ENCODE measurements at regions not wholly inside any gene's neighbourhood (a gene's known extent, or its start where the extent isn't known, plus 50 kb on each side); places are given as distances from the start of the nearest gene placed in this dataset.
"Not testable (repeated sequence)": the region's sequence is repeated elsewhere in the genome, so short reads cannot be mapped to it uniquely, and the experiment has no call there.

DNA sequence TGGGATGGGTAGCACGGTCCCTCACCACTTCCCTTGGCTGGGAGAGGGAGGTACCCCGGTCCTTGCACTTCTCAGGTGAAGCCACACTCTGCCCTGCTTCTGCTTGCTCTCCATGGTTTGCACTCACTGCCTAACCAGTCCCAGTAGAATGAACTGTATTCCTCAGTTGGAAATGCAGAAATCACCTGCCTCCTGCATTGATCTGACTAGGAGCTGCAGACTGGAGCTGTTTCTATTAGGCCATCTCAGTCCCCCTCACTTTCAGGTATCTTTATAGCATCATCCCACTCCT, 264.9 kb downstream of the ZWINT start:
- Mint-ChIP-seq H3K27ac (no peak overlapping the region), H3K36me3 (ENCODE audit: insufficient read depth) (no peaks in the 10 kb centered on the region), H3K4me3 (ENCODE audit: low read depth) (no peak overlapping the region), H3K9me3 (ENCODE audit: low read depth) (peaks cover 19% of the 10 kb centered on the region), H3K4me1 (ENCODE audit: low read depth) (no peaks in the 10 kb centered on the region), H3K27me3 (no peaks in the 10 kb centered on the region)
- DNase-seq (ENCODE audit: low spot score, unreplicated experiment) = no peak
- TF ChIP-seq, protein P1, sequence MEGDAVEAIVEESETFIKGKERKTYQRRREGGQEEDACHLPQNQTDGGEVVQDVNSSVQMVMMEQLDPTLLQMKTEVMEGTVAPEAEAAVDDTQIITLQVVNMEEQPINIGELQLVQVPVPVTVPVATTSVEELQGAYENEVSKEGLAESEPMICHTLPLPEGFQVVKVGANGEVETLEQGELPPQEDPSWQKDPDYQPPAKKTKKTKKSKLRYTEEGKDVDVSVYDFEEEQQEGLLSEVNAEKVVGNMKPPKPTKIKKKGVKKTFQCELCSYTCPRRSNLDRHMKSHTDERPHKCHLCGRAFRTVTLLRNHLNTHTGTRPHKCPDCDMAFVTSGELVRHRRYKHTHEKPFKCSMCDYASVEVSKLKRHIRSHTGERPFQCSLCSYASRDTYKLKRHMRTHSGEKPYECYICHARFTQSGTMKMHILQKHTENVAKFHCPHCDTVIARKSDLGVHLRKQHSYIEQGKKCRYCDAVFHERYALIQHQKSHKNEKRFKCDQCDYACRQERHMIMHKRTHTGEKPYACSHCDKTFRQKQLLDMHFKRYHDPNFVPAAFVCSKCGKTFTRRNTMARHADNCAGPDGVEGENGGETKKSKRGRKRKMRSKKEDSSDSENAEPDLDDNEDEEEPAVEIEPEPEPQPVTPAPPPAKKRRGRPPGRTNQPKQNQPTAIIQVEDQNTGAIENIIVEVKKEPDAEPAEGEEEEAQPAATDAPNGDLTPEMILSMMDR (IDR thresholded peaks at IDR 0.05; ENCODE audit: unreplicated experiment) = no peak

DNA sequence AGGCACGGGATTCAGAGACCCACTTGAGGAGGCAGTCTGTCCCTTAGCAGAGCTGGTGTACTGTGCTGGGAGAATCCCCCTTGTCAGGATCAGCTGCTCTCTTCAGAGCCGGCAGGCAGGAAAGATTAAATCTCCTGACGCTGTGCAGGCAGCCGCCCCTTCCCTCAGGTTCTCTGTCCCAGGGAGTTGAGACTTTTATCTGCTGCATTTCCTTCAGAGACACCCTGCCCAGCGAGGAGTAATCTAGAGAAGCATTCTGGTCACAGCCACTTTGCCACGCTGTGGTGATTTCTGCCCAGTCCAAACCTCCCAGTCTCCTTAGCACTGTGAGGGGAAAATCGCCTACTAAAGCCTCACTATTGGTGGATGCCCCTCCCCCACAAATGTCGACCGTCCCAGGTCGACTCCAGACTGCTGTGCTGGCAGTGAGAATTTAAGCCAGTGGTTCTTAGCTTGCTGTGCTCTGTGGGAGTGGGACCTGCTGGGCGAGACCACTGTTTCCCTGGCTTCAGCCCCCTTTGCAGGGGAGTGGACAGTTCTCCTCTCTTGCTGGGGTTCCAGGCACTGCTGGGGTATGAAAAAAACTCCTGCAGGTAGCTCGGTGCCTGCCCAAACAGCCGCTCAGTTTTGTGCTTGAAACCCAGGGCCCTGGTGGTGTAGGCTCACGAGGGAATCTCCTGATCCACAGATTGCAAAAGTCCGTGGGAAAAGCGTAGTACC, 265.4 kb downstream of the ZWINT start:
- TF ChIP-seq, protein P1 (IDR thresholded peaks at IDR 0.05; ENCODE audit: unreplicated experiment) = no peak
- Mint-ChIP-seq H3K36me3 (ENCODE audit: insufficient read depth) (no peaks in the 10 kb centered on the region), H3K4me3 (ENCODE audit: low read depth) (peak overlapping the region; percentile 20), H3K27me3 (no peaks in the 10 kb centered on the region), H3K4me1 (ENCODE audit: low read depth) (no peaks in the 10 kb centered on the region), H3K9me3 (ENCODE audit: low read depth) (peaks cover 20% of the 10 kb centered on the region), H3K27ac (no peak overlapping the region)
- DNase-seq (ENCODE audit: low spot score, unreplicated experiment) = no peak

DNA sequence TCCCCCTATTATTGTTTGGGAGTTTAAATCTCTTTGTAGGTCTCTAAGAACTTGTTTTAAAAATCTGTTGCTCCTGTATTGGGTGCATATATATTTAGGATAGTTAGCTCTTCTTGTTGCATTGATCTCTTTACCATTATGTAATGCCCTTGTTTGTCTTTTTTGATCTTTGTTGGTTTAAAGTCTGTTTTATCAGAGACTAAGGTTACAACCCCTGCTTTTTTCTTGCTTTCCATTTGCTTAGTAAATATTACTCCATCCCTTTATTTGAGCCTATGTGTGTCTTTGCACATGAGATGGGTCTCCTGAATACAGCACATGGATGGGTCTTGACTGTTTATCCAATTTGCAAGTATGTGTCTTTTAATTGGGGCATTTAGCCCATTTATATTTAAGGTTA, 267.4 kb downstream of the ZWINT start:
- not testable (repeated sequence) for H3K27me3 Mint-ChIP-seq; H3K4me3 Mint-ChIP-seq (ENCODE audit: low read depth); H3K27ac Mint-ChIP-seq; H3K36me3 Mint-ChIP-seq (ENCODE audit: insufficient read depth); H3K4me1 Mint-ChIP-seq (ENCODE audit: low read depth); DNase-seq (ENCODE audit: low spot score, unreplicated experiment)
- peaks cover 33% of the 10 kb centered on the region for H3K9me3 Mint-ChIP-seq (ENCODE audit: low read depth)

DNA sequence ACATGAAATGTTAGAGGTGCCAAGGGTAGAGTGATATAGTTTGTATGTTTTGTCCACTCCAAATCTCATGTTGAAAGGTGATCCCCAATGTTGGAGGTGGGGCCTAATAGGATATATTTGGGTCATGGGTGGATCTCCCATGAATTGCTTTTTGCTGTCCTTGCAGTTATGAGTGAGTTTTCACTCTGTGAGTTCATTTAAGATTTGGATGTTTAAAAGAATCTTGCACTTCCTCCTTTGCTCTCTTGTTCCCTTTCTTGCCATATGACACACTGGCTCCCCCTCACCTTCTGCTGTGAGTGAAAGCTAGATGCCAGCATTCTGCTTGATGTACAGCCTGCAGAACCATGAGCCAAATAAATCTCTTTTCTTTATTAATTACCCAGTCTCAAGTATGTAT, 269.2 kb downstream of the ZWINT start:
- Mint-ChIP-seq H3K36me3 (ENCODE audit: insufficient read depth) (peaks cover 2% of the 10 kb centered on the region), H3K27me3 (no peaks in the 10 kb centered on the region), H3K4me3 (ENCODE audit: low read depth) (no peak overlapping the region), H3K27ac (no peak overlapping the region), H3K4me1 (ENCODE audit: low read depth) (no peaks in the 10 kb centered on the region), H3K9me3 (ENCODE audit: low read depth) (peaks cover 33% of the 10 kb centered on the region)
- no peak for DNase-seq (ENCODE audit: low spot score, unreplicated experiment)
- TF ChIP-seq, protein P1 (IDR thresholded peaks at IDR 0.05; ENCODE audit: unreplicated experiment) = no peak

DNA sequence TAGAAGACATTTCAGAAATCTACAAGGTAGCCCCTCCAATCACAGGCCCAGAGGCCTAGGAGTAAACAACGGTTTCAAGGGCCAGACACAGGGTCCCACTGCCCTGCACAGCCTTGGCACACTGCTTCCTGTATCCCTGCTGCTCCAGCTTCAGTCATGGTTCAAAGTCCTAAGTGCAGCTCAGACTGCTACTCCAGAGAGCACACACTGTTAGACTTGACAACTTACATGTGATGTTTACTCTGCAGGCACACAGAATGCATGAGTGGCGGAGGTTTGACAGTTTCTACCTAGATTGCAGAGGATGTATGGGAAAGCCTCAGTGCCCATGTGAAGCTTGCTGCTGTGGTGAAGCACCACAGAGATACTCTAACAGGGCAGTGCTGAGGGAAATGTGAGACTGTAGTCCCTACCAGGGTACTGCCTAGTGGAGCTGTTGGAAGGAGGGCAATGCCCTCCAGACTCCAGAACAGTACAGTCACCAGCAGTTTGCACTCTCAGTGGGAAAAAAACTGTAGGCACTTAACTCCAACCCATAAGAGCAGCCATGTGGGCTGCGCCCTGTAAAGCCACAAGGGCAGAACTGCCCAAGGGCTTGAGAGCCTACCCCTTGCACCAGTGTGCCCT, 270.0 kb downstream of the ZWINT start:
- H3K4me1 Mint-ChIP-seq (ENCODE audit: low read depth) = no peaks in the 10 kb centered on the region

More for the DNA sequence above, 270.0 kb downstream of the ZWINT start:
- no peak for DNase-seq (ENCODE audit: low spot score, unreplicated experiment)
- no peak overlapping the region for H3K27ac Mint-ChIP-seq
- TF ChIP-seq, protein P1 (IDR thresholded peaks at IDR 0.05; ENCODE audit: unreplicated experiment) = no peak
- no peaks in the 10 kb centered on the region for H3K27me3 Mint-ChIP-seq
- H3K4me3 Mint-ChIP-seq (ENCODE audit: low read depth) = no peak overlapping the region
- peaks cover 33% of the 10 kb centered on the region for H3K9me3 Mint-ChIP-seq (ENCODE audit: low read depth)
- peaks cover 2% of the 10 kb centered on the region for H3K36me3 Mint-ChIP-seq (ENCODE audit: insufficient read depth)
